SH-SY5Y (cell line): ENCODE measurements at regions not wholly inside any gene's neighbourhood (a gene's known extent, or its start where the extent isn't known, plus 50 kb on each side); places are given as distances from the start of the nearest gene placed in this dataset.

ENCODE experiments used
- GATA2 ChIP-seq: IDR thresholded peaks from 2 replicates; pipeline ENCODE4 v1.6.1; 2011; ENCODE audit warnings: mild to moderate bottlenecking, low read depth, low read length
- GATA3 ChIP-seq: IDR thresholded peaks from 2 replicates; pipeline ENCODE4 v1.6.1; 2011; ENCODE audit warnings: low read depth, mild to moderate bottlenecking, low read length, moderate library complexity

- TF ChIP-seq GATA3, result no peak
- TF ChIP-seq GATA2, result no peak
These were observed 648.7 kb downstream of the USP25 start for GRCh38 chr21:16378525-16378924.
